HG03565 (cell line): ENCODE measurements at regions not wholly inside any gene's neighbourhood (a gene's known extent, or its start where the extent isn't known, plus 50 kb on each side); places are given as distances from the start of the nearest gene placed in this dataset.

Experiments
- ATAC-seq: cut with Tn5 transposase; IDR thresholded peaks from one replicate; pipeline ENCODE4 v1.9.1; 2021; ENCODE audit warnings: mild to moderate bottlenecking, moderate library complexity; ENCODE audit not compliant: unreplicated experiment

DNA sequence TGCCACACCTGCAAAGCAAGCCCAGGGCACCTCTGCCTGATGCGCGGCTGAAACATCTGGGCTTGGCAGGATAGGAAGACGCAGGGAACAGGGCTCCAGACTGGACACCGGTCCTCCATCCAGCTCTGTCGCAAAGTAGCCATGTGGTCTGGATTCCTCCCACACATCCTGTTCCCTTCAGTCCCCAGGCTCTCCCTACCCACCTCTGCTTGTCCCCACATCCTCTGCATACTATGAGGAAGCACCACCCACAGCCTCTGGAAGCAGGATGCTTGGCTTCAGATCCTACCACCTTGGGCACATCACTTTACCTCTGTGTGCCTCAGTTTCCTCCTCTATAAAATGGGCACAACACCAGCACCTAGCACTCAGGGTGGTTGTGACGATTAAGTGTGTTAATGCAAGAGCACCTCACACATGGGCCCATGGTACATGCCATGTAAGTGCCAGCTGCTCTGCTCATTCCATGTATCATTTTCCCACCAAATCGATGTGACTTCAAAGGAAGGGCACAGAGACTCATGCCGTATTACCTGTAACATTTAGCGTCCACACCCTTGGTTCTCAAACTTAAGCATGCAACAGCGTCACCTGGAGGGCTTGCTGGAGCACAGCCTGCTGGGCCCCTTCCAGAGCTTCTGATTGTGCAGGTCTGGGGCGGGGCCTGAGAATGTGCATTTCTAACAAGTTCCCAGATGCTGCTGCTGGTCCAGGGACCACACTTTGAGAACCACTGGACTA, 138.6 kb upstream of the SDK2 start:
- ATAC-seq: no peak

DNA sequence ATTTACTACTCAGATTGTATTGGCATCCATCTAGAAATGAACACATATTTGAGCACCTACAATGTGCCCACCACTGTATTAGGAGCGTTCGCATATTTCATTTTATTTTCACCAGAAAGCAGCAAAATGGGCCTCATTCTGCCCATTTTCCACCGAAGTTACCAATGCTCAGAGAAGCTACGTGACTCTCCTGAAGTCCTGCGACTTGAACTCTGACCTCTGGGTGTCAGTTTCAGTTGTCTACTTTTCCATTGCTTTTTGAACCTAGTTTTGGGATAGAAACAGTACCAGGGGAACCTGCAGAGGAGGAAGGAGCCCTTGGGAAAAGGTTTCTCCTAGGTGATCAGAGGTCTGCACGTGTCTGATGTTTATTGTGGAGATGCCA, 139.1 kb upstream of the SDK2 start:
- ATAC-seq: no peak

DNA sequence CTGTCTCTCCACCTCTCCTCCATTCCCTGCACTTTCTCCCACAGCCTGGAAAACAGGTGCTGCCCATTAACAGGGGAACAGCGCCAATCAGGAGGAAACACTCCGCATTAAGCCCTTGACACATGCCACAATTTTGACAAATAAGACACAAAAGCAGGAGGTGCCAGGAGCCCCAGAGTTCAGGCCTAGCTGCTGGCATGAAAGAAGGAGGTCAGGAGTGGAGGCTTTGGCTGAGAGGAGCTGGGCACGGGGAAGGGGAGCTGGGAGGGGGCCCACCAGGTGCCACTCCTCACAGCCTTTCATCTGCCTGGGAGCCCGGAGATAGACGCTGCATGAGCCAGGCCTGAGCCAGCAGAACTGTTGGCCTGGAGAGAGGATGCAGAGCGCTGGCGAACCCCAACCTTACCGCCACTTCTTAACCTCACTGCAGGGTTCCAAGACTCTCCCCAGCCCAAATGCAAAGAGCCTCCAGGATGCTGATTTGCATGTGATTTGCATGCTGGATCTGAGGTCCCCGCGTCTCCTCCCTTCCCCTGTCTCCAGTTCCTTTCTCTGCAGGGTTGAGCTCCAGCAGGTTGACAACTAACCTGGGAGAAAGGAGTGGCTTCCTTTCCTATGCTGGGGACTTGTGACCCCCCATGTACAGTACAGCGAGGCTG, 139.8 kb upstream of the SDK2 start:
- no peak for ATAC-seq

DNA sequence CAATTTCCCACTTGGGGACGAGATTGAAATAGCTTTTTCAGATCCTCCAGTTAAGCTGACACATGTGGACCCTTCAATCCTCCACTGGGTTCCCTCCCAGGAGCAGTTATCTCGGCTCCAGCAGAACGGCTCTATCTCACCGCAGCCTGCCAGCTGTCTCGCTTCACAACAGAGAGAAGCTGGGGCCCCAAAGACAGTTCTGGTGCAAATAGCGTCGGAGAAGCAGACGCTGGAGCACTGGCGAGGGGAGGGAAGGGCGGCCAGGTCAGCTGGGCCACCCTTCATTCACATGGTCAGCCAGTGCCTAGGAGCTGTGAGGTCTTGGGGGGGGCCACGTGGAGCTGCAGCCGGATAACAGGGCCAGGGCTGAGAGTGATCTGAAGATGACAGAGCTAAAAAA, 141.3 kb upstream of the SDK2 start:
- ATAC-seq: no peak

DNA sequence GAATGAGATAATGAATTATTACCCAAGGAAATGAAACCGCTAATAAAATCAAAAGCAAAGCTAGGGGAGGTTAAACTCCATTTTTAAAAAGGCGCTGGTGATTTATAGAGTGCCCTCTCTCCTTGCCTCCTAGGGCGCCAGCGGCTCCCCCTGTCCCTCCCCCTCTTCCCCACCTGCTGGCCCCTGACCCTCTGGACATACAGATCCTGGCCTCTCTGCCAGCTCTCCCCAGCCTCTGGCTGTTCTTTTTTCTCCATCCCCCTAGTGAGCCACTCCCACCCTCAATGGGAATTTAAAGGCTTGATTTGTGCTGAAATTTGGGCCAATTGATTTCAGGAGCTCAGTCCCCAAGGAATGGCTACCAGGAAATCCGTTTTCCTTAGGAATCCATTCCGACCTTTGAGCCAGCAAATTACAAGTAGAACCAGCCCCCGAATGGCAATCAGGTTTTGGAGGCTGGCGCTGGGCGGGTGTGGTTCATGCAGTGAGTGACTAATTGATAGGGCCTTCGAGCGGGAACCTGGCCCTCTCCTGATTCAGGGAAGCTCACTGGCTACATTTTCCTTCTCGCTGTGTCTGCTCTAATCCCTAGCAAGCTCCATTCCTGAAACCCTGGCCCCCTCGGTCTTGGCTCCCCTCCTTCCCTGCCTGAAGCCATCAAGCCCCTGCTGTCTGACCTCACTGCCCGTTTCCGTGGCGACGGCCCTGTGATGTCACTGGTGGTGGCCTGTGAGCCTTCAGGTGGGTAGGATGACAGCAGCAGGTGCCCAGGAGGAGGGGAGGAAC, 141.9 kb upstream of the SDK2 start:
- no peak for ATAC-seq

DNA sequence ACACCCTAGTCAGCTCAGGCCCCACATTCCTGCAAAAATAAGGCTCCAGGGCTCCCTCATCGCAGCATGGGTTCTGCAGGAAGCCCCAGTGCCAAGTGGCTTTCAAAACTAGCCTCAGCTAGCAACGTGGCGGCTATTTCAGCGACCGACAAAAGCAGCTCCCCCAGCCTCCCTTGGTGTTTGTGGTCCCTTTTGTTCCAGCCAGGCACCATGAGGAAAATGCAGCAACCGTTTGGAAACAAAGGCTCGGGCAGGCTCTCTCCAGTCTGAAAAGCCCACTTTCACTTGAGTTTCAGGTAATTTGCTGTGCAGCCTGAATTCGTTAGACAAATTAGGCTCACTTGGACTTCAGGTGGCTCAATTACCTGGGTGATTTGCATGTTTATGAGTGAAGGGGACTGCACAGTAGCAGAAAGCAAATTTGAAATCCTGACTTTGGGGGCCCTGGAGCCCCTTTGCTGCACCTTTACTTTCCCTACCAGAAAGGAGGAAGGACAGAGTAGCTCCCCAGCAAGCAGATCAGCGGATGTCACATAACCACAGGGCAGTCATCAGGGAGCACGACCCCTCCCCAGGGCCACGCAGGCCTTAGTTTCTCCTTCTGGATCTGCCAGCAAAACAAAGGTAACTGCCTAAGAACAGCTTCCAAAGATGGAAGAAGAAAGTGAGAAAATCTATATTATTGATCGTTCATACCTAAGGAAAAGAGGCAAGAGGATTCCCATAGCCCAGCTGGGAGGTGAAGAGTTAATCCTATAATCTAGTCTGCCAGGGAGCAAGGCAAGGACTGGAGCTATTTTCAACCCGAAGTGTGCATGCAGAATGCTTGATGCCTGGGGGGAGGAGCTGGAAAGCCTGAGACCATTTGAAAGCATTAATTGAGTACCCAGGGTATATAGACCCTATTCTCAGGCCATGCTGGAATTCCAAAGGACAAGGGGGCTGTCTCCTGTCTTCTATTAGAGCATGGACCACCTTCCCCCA, 143.1 kb upstream of the SDK2 start:
- ATAC-seq: no peak

DNA sequence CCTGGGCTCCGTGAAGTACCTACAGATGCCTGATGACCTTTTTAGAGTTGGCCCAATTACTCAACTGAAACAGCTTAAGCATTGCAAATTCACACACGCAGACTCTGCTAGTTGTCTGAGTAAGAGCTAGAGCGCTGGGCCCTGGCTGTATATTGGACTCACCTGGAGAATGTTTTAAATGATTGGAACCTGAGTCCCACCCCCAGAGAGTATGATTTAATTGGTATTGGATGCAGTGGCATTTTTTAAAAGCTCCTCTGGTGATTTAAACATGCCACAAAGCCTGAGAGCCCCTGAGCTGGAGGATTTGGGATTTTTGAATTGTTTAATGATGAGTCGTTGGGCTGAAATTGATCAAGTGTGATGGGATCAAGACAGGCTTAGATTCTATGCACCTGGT, 143.9 kb upstream of the SDK2 start:
- ATAC-seq: no peak

DNA sequence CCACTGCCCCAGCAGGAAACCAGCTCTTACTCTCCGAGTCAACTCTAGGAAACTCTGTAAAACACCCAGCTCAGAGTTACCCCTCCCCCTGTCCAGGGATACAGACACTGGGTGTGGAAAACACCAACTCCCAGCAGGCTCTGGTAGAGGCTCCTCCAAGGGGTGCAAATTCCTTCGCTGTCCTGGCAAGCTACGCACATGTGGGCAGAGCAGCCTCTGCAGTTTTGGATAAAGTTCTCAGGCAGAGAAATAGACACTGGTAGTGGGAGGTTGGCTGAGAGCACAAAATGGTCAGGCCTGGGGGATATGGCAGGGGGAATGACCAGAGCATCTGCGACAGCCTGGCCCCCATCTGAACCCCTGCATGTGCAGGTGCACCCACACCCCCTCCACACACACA, 146.9 kb upstream of the SDK2 start:
- ATAC-seq: no peak

DNA sequence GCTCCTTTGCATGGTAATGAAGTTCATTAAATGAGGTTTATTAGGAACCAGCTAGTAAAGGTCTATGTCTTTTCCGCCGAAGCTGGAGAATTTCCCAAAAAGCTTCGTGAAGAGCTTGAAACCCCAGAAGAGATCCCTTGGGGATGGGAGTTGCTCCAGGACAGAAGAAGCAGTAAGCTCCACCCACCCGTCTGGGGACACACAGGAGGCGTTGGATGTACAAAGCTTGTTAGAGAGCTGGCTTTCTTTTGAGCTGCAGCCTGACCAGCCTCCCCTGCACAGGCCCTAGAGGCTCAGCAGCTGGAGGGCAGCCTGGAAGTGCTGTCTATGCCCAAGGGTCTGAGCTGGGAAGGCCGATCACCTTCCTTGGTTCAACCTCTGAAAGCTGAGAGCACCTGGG, 147.4 kb upstream of the SDK2 start:
- ATAC-seq: no peak

DNA sequence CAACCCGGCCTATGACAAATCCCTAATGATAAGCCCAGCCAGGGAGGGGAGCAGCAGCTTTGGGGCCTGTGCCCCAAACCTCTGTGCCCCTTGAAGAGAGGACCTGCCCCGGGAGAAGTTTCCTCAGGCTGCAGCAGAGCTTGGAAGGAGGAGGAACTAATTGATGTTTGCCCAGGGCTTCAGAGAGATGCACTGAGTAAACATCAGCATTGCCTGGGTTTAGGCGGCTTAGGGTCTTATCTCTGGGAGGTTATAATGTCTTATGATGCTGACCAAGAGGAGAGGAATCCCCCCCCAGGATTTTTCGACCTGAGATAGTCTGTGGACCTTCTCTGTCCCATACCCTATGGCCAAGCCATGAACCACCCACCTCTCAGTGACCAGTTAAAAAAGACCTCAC, 148.7 kb upstream of the SDK2 start:
- no peak for ATAC-seq

DNA sequence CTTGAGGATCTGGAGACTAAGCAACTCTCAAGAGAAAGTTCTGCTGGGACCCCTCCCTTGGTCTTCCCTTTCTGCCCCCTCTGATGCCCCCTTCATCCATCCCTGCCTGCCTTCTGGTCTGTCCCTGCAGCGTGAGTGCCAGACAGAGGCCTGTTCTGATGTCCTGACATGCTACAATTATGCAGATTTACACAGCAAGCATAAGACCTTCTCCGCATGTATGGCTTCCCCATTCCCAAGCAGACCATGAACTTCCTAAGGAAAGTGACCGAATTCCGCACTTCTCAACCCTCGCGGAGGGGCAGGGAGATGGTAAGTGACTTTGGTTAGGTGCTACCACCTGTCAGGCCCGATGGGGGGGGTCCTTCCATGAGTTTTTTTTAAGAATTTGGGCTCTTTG, 150.1 kb upstream of the SDK2 start:
- ATAC-seq: no peak

DNA sequence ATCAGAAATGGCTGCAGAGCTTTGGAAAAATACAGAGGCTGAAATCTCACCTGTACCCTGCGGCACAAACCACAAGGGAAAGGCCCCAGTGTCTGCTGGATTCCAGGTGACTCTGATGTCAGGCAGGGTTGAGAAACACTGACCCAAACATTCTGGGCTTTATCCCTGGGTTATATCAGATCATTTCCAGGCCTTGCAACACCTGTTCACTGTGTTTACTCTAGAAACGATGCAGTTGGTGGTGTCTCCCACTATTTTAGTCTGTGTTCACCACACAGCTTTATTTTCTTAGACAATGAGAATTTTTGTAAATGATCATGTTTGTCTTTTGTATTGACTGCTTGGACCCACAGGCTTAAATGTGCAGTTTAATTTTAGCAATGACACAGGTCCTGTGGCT, 151.5 kb upstream of the SDK2 start:
- ATAC-seq: no peak

DNA sequence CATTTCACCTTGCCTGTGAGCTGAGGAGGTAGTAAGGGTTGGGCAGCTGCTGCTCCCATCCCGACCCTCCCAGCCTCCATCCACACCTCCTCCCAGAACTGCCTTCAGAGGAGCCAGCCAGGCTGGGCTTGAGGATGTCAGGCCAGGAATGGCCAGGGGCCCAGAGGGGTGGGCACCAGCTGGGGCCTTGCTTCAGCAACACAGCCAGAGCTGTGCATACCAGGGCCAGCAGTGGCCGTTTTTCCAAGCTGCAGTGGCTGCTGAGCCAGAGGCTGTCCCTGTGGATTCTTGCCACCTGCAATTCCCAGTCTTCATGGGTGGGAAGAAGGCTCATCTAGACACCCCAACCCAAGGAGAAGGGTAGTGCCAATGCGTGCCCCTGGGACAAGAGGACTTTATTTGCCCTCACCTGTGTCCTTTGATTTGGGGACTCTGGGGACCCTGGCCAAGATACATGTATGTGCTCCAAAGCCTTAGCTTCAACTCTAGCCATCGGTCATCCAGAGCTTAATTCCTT, 153.4 kb upstream of the SDK2 start:
- ATAC-seq: no peak

DNA sequence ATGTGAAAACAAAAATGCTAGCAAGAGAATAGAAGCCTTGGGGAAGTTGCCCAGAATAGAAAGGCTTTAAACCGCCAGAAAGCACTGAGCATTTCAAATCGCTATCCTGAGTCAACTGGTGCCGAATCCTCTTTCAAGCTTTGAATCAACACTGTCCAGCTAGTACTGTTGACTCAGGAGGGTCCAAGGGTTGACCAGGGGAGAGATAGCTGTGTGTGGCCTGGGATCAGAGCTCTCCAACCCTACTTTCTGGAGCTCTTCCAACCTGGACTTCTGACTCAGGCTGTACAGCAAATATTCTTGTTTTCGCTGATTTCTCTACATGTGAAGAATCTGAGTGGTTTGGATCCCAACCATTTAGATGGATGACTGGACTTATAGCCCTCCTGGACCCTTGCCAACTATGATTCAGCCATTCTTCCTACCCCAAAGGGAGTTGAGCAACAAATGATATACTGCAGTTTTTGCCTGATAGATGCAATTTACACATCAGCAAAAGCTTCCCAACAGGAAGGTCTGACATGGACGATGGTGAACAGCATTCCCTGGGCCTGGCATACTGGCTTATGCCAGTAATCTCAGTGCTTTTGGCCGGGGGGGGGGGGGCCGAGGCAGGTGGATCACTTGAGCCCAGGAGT, 154.0 kb upstream of the SDK2 start:
- ATAC-seq: no peak

DNA sequence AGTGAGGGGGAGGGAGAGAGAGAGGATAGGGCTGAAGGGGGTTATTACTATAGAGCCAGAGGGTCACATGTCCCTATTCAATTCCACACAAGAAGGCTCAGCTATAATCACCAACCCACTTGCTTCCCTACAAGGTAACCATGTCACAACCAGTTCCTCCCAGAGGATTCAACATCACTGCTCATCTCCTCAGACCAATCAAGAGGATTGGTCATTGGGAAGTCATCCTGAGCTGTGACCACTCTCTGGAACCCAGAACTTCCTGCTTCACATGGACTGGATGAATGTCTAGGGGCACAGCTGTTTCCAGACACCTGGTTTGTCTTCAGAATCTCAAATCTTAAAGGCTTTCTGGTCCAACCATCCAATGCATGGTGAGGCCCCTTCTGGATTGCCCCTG, 154.9 kb upstream of the SDK2 start:
- ATAC-seq: no peak

DNA sequence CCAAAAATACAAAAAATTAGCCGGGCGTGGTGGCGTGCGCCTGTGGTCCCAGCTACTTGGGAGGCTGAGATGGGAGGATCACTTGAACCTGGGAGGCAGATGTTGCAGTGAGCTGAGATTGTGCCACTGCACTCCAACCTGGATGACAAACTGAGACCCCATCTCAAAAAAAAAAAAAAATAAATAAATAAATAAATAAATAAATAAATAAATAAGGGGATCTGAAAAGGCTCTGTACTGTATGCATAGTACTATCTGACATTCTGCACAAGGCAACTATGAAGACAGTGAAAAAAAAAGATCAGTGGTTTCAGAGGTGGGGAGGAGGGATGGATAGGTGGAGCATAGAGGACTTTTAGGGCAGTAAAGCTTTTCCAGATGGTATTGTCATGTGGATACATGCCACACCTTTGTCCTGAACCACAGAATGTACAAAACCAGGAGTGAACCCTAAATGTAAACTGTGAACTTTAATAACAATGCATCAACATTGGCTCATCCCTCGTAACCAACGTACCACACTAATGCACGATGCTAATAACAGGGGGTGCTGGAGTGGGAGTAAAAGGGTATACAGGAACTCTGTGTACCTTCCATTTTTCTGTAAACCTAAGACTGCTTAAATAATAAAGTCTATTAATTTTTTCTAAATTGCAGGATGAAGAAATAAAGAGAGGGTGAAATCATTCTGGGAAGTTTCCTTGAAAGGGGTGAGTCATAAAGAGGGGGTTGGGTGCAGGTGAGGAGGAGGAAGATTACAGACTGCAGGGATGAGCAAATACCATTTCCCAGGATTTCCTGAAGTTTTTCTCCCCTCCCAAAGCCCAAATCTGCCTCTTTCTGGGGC, 155.8 kb upstream of the SDK2 start:
- no peak for ATAC-seq

DNA sequence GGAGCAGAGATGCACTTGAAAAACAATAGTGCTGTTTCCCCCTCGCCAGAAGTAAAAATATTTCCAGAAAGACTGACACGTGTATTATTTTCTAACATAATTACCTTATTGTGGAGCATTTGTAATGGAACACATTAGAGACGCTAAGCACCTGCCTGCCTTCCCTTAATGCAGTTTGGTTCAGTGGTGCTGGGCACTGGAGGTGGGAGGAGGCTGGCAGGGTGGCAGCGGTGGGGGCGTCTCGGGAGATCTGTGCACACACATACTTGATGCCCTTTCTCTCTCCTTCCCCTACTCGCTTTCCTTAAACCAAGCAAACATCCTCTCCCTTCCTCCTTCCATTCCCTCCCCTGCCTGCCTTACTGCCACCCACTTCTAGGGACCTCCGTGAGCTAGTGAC, 156.6 kb upstream of the SDK2 start:
- no peak for ATAC-seq

DNA sequence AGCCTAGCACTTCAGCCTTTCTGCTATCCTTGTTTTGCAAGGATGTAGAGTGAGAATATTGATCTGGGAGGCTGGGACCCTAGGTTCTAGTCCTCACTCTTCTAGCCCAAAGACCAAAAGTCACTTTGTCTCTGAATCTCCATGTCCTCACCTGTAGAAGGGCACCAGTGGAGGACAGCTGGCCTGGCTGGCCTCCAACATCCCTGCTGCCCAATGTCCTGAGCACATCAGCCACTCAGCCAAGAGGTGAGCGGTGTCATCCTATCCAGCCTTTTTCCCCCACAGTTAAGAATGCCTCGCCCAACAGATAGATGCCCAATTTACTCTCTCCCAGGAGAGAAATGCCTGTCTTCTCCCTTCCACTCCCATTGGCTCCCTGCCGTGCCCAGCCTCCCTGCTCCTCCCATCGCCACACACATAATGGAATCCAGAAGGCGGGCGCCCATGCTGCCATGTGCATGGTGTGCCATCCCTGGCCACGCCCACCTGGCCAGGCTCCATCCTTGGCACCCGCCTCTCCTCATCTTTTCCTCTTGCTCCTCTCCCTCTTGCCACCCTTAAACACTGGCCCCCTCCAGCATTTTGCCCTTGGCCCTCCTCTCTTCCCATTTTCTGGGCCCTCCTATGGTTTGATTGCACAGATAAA, 157.3 kb upstream of the SDK2 start:
- ATAC-seq: no peak

DNA sequence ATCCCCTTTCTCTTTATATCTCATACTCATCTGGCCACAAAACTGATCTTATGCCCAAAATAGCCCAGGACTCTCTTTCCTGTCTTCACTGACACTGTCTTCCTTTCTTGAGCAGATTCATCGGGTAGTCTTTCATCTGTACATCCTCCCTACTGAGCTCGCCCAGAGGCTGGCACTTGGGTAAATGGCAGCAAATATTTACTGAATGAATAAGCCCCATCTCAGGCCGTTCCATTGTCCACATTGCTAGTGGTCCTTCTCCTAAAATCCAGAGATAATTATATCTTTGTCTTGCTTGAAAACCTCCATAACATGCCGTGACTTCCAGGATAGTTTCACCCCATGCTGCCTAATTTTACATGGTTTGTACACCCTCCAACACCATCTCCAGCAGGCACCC, 158.1 kb upstream of the SDK2 start:
- ATAC-seq: no peak
